Esophagus muscularis mucosa (tissue), 4 donors: ENCODE measurements at regions not wholly inside any gene's neighbourhood (a gene's known extent, or its start where the extent isn't known, plus 50 kb on each side); places are given as distances from the start of the nearest gene placed in this dataset.

Experiments
- DNase-seq: peaks from one replicate; pipeline ENCODE4 v3.0.0-alpha.2; 2017; ENCODE audit errors: extremely low spot score
- H3K27ac ChIP-seq, 4 donors: fragments of 200-600 bp; sonication (generic); replicated peaks in 1 of 4; 1 replicate in 3 of 4; 2 replicates in 1 of 4; pipeline ENCODE4 v1.5.1; 2016 to 2019; ENCODE audit warnings: mild to moderate bottlenecking in 1 of 4
- H3K27me3 ChIP-seq, 4 donors: fragments of 200-600 bp; sonication (generic); one replicate each; pipeline versions ENCODE4 v1.5.1 to v1.6.0; 2016 to 2019
- H3K36me3 ChIP-seq, 4 donors: fragments of 200-600 bp; sonication (generic); one replicate each; pipeline ENCODE4 v1.5.1; 2016 to 2019
- H3K4me1 ChIP-seq, 4 donors: fragments of 200-600 bp; sonication (generic); one replicate each; pipeline ENCODE4 v1.5.1; 2016 to 2019
- H3K4me3 ChIP-seq, 4 donors: fragments of 200-600 bp; sonication (generic); 1 replicate in 2 of 4; 2 replicates in 2 of 4; pipeline ENCODE4 v1.5.1; 2016 to 2019; ENCODE audit warnings: mild to moderate bottlenecking in 4 of 4, moderate library complexity in 1 of 4
- H3K9me3 ChIP-seq, 4 donors: fragments of 200-600 bp; sonication (generic); 1 replicate in 3 of 4; 2 replicates in 1 of 4; pipeline ENCODE4 v1.5.1; 2016 to 2019
- CTCF ChIP-seq, 3 experiments: fragments of 200-600 bp in 2 of 3; fragments of 450-650 bp in 1 of 3; sonication (generic) in 2 of 3; IDR thresholded peaks; one replicate each; pipeline ENCODE4 v1.5.1; 2017 to 2019; ENCODE audit warnings: antibody characterized with exemption in 3 of 3, mild to moderate bottlenecking in 2 of 3, moderate library complexity in 1 of 3
- EP300 ChIP-seq: sonication (generic); formaldehyde crosslinking; IDR thresholded peaks from one replicate; pipeline ENCODE4 v1.6.1; 2017; ENCODE audit warnings: antibody characterized with exemption
- POLR2A ChIP-seq: fragments of 450-650 bp; IDR thresholded peaks from one replicate; pipeline ENCODE4 v1.6.1; 2017; ENCODE audit warnings: antibody characterized with exemption, moderate library complexity, mild to moderate bottlenecking, low read depth
- POLR2AphosphoS5 ChIP-seq, 2 donors: sonication (generic); formaldehyde crosslinking; IDR thresholded peaks; one replicate each; pipeline ENCODE4 v1.6.1; 2017; ENCODE audit warnings: antibody characterized with exemption in 2 of 2
- WGBS: methylation state at CpG from one replicate; pipeline ENCODE4 v1.1.5; 2018; 5-methylcytosine and 5-hydroxymethylcytosine counted together
- intact Hi-C: fragments of 100-400 bp; cut with DNase I; formaldehyde crosslinking; loops from one replicate; pipeline ENCODE4 v1.15.1; 2023

DNA sequence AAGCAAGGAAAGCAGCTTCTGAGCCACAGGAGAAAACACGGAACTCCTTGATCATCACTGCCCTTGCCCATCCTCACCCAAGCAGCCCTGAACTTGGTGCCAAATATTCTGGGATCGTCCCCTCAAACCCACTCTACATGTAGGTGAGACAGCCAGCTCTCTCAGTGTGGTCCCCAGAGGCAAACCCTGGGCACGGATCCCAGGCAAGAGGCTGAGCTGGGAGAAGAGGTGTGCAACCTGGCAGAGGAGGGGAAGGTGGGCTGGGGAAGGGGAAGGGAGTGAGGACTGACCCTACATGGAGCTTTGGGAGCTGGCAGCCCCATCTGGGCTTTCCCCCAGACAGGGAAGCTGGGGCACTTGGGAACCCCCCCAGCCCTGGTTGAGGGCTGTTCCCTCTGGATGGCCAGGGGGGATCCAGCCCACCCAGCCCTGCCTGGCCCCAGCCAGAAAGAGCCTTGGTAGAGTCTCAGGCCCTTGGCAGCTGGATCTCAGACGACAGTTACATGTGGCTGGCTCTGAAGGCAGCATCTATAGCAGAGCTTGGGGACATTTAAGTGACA lies 186.2 kb upstream of the CST7 start:
- H3K27ac ChIP-seq = no peak overlapping the region
- TF ChIP-seq CTCF (IDR thresholded peaks at IDR 0.05) (no peak), EP300 (no peak)
- H3K36me3 ChIP-seq = no peaks in the 10 kb centered on the region
- intact Hi-C loops = no loop called here
- WGBS = 60% methylated on average over 1 of the region's 4 CpGs
- H3K4me3 ChIP-seq = no peak overlapping the region
- no peak for DNase-seq
- no peaks in the 10 kb centered on the region for H3K4me1 ChIP-seq
- H3K27me3 ChIP-seq = peaks cover 0 to 8% (median 0%) of the 10 kb centered on the region in 4 donors
- peaks cover 0 to 4% (median 0%) of the 10 kb centered on the region in 4 donors for H3K9me3 ChIP-seq

DNA sequence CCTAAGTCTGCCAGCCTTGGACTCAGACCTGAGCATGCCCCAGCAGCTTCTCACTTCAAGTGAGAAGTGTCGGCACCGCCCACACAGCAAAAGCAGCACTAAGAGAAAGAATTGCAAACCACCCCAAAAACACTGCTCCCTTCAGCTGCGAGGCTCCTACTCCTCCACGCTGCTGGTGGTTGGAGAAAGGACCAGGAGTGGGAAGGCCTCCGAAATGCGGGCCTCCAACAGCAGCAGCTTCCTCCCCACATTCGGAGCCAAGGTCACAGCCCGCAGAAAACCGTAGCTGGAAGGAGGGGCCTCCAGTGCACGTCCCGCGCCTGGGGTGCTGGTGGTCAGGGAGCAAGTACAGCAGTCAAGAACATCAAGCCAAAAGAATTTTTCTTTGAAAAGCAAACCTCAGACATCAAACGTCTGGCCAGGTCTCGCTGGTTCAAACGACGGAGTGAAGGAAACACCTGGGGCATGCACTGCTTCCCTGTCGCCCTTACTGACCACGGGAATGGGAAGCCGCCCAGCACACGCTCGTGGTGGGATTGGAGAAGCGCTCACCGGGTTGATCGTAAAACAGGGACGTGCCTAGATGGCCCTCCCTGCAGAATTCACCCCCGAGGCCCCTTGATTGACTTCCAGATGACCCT lies 185.6 kb upstream of the CST7 start:
- TF ChIP-seq POLR2AphosphoS5 (IDR thresholded peaks at IDR 0.05) = no peak
- no peak for TF ChIP-seq EP300
- TF ChIP-seq POLR2A = no peak
- no peak for TF ChIP-seq CTCF (IDR thresholded peaks at IDR 0.05)
- Histone ChIP-seq H3K9me3 (peaks cover 0 to 4% (median 0%) of the 10 kb centered on the region in 4 donors), H3K27ac (no peak overlapping the region), H3K27me3 (peaks cover 0 to 8% (median 0%) of the 10 kb centered on the region in 4 donors), H3K4me3 (no peak overlapping the region), H3K4me1 (no peaks in the 10 kb centered on the region), H3K36me3 (no peaks in the 10 kb centered on the region)
- intact Hi-C loops = no loop called here
- DNase-seq = no peak
- WGBS = 71% methylated on average over 26 of the region's 26 CpGs

DNA sequence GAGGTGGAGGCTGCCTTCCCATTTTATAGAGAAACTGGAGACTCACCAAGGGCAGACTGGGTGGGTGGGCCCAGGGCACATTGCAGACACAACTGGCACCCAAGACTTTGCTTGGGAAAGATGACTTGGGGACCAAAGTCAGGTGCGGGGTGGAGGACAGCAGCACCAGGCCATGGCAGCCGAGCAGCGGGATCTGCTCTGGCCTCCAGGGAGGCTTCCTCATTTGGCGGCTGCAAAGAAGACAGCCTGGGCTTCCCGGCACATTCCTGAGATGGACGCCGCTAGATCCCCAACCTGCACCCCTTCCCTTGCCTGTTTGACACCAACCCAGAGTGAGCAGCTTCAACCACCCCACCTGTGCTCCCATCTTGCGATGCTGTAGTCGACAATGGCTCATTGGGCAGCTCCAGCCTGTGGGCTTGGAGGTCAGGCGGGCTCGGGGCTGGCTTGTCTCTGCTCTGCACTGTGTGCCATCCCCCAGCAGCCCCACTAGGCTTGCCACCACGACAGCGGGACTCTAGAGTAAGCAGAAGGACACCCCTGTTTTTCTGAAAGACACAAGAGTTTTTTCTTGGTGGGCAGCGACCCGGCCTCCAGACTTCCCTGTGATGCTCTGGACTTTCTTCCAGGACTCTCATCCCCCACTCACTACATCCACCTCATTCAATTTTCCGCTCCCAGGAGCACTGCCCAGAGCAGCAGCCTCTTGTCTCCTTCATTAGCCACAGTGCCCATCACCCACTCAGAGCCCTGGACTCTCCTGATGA lies 184.9 kb upstream of the CST7 start:
- TF ChIP-seq POLR2AphosphoS5 (IDR thresholded peaks at IDR 0.05) = no peak
- TF ChIP-seq CTCF (IDR thresholded peaks at IDR 0.05) = no peak
- TF ChIP-seq POLR2A = no peak
- TF ChIP-seq EP300 = no peak
- H3K4me3 ChIP-seq = no peak overlapping the region
- no peaks in the 10 kb centered on the region for H3K36me3 ChIP-seq
- no peak for DNase-seq
- no peak overlapping the region for H3K27ac ChIP-seq
- 97% methylated on average over 11 of the region's 16 CpGs for WGBS
- no peaks in the 10 kb centered on the region for H3K4me1 ChIP-seq
- H3K9me3 ChIP-seq = peaks cover 0 to 4% (median 0%) of the 10 kb centered on the region in 4 donors
- H3K27me3 ChIP-seq = peaks cover 0 to 8% (median 0%) of the 10 kb centered on the region in 4 donors
- intact Hi-C loops = no loop called here

DNA sequence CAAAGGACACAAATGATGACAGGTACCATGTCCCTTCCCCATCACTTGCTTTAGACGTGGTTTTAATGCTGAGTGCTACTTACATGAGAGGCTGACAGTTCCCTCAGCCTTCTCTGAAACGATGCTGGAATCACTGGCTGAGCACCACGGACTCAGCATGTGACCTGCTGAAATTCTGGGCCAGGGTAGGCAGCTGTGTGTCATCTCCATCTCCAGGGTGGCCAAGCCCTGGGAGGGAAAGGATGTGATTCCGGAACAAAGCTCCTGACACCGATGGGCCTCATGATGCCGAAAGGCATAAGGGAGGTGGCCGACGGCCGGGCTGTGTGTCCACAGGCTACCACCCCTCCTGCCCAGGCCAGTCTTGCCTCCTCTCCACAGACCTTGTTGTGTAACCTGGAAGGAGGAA lies 184.3 kb upstream of the CST7 start:
- 74% methylated on average over 9 of the region's 9 CpGs for WGBS
- TF ChIP-seq POLR2AphosphoS5 (IDR thresholded peaks at IDR 0.05) (no peak), CTCF (IDR thresholded peaks at IDR 0.05) (no peak), EP300 (no peak), POLR2A (no peak)
- DNase-seq = no peak
- intact Hi-C loops = no loop called here
- Histone ChIP-seq H3K9me3 (peaks cover 0 to 1% (median 0%) of the 10 kb centered on the region in 4 donors), H3K4me1 (no peaks in the 10 kb centered on the region), H3K4me3 (no peak overlapping the region), H3K36me3 (no peaks in the 10 kb centered on the region), H3K27ac (no peak overlapping the region), H3K27me3 (peaks cover 0 to 11% (median 0%) of the 10 kb centered on the region in 4 donors)
